HepG2 (cell line): ENCODE measurements at regions not wholly inside any gene's neighbourhood (a gene's known extent, or its start where the extent isn't known, plus 50 kb on each side); places are given as distances from the start of the nearest gene placed in this dataset.

Experiments used
- ADNP ChIP-seq: sonication (generic); formaldehyde crosslinking; IDR thresholded peaks from 2 replicates; pipeline ENCODE4 v1.4.0; 2020; ENCODE audit warnings: missing genetic modification reagents
- ATF1 ChIP-seq: IDR thresholded peaks from 2 replicates; pipeline ENCODE4 v1.6.1; 2016; ENCODE audit warnings: mild to moderate bottlenecking, control low read depth
- CHD4 ChIP-seq: fragments of 200-600 bp; sonication (generic); IDR thresholded peaks from 2 replicates; pipeline ENCODE4 v1.7.0; 2017; ENCODE audit warnings: mild to moderate bottlenecking, low read length, borderline replicate concordance
- GMEB1 ChIP-seq: sonication (generic); formaldehyde crosslinking; IDR thresholded peaks from 2 replicates; pipeline ENCODE4 v1.5.1; 2020; ENCODE audit warnings: missing genetic modification reagents, mild to moderate bottlenecking, borderline replicate concordance
- KMT2B ChIP-seq: IDR thresholded peaks from 2 replicates; pipeline ENCODE4 v1.6.1; 2016; ENCODE audit warnings: missing genetic modification reagents, missing compliant biosample characterization
- NFKB2 ChIP-seq: sonication (generic); formaldehyde crosslinking; IDR thresholded peaks from 2 replicates; pipeline ENCODE4 v1.4.0; 2020; ENCODE audit warnings: missing genetic modification reagents, borderline replicate concordance
- NONO ChIP-seq, 2 experiments: fragments of 450-650 bp in 1 of 2; sonication (generic) in 1 of 2; formaldehyde crosslinking in 1 of 2; IDR thresholded peaks in 1 of 2; conservative IDR thresholded peaks in 1 of 2; 2 replicates each; pipeline versions ENCODE4 v1.6.1 to v1.8.0; 2017 to 2022; ENCODE audit warnings: mild to moderate bottlenecking in 1 of 2, missing genetic modification reagents in 1 of 2, moderate library complexity in 1 of 2
- PHF5A ChIP-seq: IDR thresholded peaks from one replicate; pipeline ENCODE4 v1.6.1; 2018; ENCODE audit warnings: low read depth, missing genetic modification reagents; ENCODE audit not compliant: unreplicated experiment
- RCOR2 ChIP-seq: IDR thresholded peaks from 2 replicates; pipeline ENCODE4 v1.6.1; 2016; ENCODE audit warnings: missing biosample characterization, missing genetic modification reagents
- SETDB1 ChIP-seq: sonication (generic); formaldehyde crosslinking; IDR thresholded peaks from 2 replicates; pipeline ENCODE4 v1.5.1; 2020; ENCODE audit warnings: missing genetic modification reagents, mild to moderate bottlenecking, borderline replicate concordance
- SSRP1 ChIP-seq: IDR thresholded peaks from 2 replicates; pipeline ENCODE4 v1.6.1; 2016; ENCODE audit warnings: control low read depth
- ZBED4 ChIP-seq: sonication (generic); formaldehyde crosslinking; IDR thresholded peaks from 2 replicates; pipeline ENCODE4 v1.4.0; 2020; ENCODE audit warnings: missing genetic modification reagents, borderline replicate concordance
- ZFX ChIP-seq: sonication (generic); formaldehyde crosslinking; IDR thresholded peaks from 2 replicates; pipeline ENCODE4 v1.4.0; 2020; ENCODE audit warnings: mild to moderate bottlenecking, low read depth, missing genetic modification reagents, moderate library complexity
- ZNF234 ChIP-seq: sonication (generic); formaldehyde crosslinking; conservative IDR thresholded peaks from 2 replicates; pipeline ENCODE4 v1.5.1; 2020; ENCODE audit warnings: mild to moderate bottlenecking, missing genetic modification reagents
- ZNF30 ChIP-seq: sonication (generic); formaldehyde crosslinking; IDR thresholded peaks from 2 replicates; pipeline ENCODE4 v1.5.0; 2020; ENCODE audit warnings: mild to moderate bottlenecking, missing genetic modification reagents
- ZNF329 ChIP-seq: sonication (generic); formaldehyde crosslinking; IDR thresholded peaks from 2 replicates; pipeline ENCODE4 v1.9.0; 2021; ENCODE audit warnings: low read depth, mild to moderate bottlenecking, missing genetic modification reagents
- ZNF549 ChIP-seq: sonication (generic); formaldehyde crosslinking; IDR thresholded peaks from 2 replicates; pipeline ENCODE4 v1.5.0; 2020; ENCODE audit warnings: missing genetic modification reagents
- ZNF75D ChIP-seq: sonication (generic); formaldehyde crosslinking; IDR thresholded peaks from 2 replicates; pipeline ENCODE4 v1.8.1; 2023; ENCODE audit warnings: missing genetic modification reagents, mild to moderate bottlenecking, borderline replicate concordance
- ZNF776 ChIP-seq: sonication (generic); formaldehyde crosslinking; IDR thresholded peaks from 2 replicates; pipeline ENCODE4 v1.4.0; 2020; ENCODE audit warnings: mild to moderate bottlenecking, missing genetic modification reagents
- ZNF879 ChIP-seq: sonication (generic); formaldehyde crosslinking; IDR thresholded peaks from 2 replicates; pipeline ENCODE4 v1.8.1; 2023; ENCODE audit warnings: missing genetic modification reagents
- ZZZ3 ChIP-seq: sonication (generic); formaldehyde crosslinking; IDR thresholded peaks from 2 replicates; pipeline ENCODE4 v1.4.0; 2020; ENCODE audit warnings: missing genetic modification reagents, mild to moderate bottlenecking, borderline replicate concordance
- TF ChIP-seq, protein P1 (sequence below): sonication (generic); formaldehyde crosslinking; IDR thresholded peaks from 2 replicates; pipeline ENCODE4 v1.9.0; 2021; ENCODE audit warnings: missing genetic modification reagents, borderline replicate concordance

DNA sequence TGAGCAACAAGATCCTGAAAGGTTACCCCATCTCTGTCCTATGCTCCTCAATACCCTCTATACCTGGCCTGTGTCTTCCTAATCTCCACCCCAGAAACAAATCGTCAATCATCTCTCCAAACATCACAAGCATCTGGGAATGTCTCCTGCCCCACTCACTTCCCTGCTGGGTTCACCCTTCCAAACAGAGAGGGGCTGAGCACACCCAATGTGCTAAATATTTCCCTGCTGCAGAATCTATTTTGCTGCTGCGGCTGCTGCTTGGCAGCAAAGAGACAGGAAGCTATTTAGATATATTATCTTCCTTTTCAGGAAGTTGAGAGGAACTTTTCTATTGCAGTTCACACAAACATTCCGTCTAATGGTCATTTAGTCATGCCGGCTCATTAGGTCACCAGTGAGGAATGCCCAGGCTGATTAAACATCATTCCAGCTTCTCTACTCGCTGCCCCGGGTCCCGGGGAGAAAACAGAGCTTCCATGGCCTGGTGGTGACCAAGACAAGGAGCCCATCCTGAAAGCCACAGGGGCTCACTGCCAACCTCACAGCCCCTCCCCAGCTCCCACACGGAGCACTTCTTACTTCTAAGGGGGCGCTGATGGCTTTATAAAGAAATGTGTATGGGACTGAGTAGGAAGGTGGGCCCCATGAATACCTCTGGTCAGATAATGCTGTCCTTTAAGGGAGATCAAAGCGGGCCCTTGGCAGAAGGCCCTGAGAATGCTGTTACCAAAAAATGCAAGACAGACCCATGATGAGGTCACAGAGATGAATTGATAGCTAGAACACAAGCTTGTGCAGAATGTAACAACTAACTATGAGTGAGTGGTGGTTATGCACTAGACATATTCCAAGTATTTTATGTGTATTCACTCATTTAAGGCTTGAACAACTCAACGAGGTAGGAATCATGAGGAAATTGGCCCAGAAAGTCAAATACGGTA, 218.3 kb downstream of the SOX9 start (continued):
- TF ChIP-seq, protein P1, sequence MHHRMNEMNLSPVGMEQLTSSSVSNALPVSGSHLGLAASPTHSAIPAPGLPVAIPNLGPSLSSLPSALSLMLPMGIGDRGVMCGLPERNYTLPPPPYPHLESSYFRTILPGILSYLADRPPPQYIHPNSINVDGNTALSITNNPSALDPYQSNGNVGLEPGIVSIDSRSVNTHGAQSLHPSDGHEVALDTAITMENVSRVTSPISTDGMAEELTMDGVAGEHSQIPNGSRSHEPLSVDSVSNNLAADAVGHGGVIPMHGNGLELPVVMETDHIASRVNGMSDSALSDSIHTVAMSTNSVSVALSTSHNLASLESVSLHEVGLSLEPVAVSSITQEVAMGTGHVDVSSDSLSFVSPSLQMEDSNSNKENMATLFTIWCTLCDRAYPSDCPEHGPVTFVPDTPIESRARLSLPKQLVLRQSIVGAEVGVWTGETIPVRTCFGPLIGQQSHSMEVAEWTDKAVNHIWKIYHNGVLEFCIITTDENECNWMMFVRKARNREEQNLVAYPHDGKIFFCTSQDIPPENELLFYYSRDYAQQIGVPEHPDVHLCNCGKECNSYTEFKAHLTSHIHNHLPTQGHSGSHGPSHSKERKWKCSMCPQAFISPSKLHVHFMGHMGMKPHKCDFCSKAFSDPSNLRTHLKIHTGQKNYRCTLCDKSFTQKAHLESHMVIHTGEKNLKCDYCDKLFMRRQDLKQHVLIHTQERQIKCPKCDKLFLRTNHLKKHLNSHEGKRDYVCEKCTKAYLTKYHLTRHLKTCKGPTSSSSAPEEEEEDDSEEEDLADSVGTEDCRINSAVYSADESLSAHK: no peak
- TF ChIP-seq NFKB2 (CRISPR knock-in tag): no peak
- no peak for TF ChIP-seq ZNF549 (CRISPR knock-in tag)
- no peak for TF ChIP-seq ZNF776 (CRISPR knock-in tag)
- TF ChIP-seq ATF1 (CRISPR knock-in tag): peak; percentile 61; the same call in 1 of the 2 replicates
- TF ChIP-seq ZNF329 (CRISPR knock-in tag): no peak
- no peak for TF ChIP-seq ZNF75D (CRISPR knock-in tag)
- no peak for TF ChIP-seq ZNF879
- no peak for TF ChIP-seq NONO (IDR thresholded peaks at IDR 0.05)
- 0 out of 2 replicates have a peak, but pooled peaks have one; percentile 19 for TF ChIP-seq NONO (CRISPR knock-in tag; conservative IDR thresholded peaks at IDR 0.05)
- TF ChIP-seq PHF5A (CRISPR knock-in tag): peak; percentile 43
- peak; percentile 78; the same call in 1 of the 2 replicates for TF ChIP-seq CHD4
- no peak for TF ChIP-seq KMT2B (CRISPR knock-in tag)
- TF ChIP-seq ZBED4 (CRISPR knock-in tag): peak; percentile 68; the same call in 1 of the 2 replicates
- TF ChIP-seq ZNF30 (CRISPR knock-in tag): no peak
- TF ChIP-seq SSRP1: no peak; the same call in 1 of the 2 replicates
- TF ChIP-seq ADNP (CRISPR knock-in tag): no peak
- TF ChIP-seq GMEB1 (CRISPR knock-in tag): no peak
- TF ChIP-seq ZFX (CRISPR knock-in tag): peak; percentile 71
- peak; percentile 79 for TF ChIP-seq RCOR2 (CRISPR knock-in tag)
- TF ChIP-seq SETDB1 (CRISPR knock-in tag): no peak
- no peak for TF ChIP-seq ZZZ3 (CRISPR knock-in tag)
- TF ChIP-seq ZNF234: no peak
